Pancreas (tissue), 10 donors: ENCODE measurements at regions not wholly inside any gene's neighbourhood (a gene's known extent, or its start where the extent isn't known, plus 50 kb on each side); places are given as distances from the start of the nearest gene placed in this dataset.

ENCODE experiments used
- ATAC-seq, 4 donors: fragments of 200-7000 bp; cut with Tn5 transposase; one replicate each; pipeline versions ENCODE4 v1.8.0 to v1.9.1; 2020; ENCODE audit warnings: mild to moderate bottlenecking in 4 of 4, moderate library complexity in 4 of 4
- DNase-seq, 6 donors: peaks; one replicate each; pipeline ENCODE4 v3.0.0-alpha.2; 2020
- FAIRE-seq: peaks from 2 replicates; lab custom pipeline; 2012; peaks lifted over from hg19 to GRCh38; lab: Jason Lieb, UNC
- H3K27ac ChIP-seq, 4 donors: fragments of 200-600 bp; sonication (generic); 1 replicate in 3 of 4; 2 replicates in 1 of 4; pipeline versions ENCODE4 v1.5.0 to v1.8.0; 2020
- H3K27me3 ChIP-seq, 4 donors: fragments of 200-600 bp; one replicate each; pipeline ENCODE4 v1.8.0; 2021
- H3K36me3 ChIP-seq, 3 donors: fragments of 200-600 bp; sonication (generic) in 1 of 3; one replicate each; pipeline versions ENCODE4 v1.5.0 to v1.8.0; 2020 to 2021
- H3K4me1 ChIP-seq, 3 donors: fragments of 200-600 bp; one replicate each; pipeline ENCODE4 v1.8.0; 2021
- H3K4me3 ChIP-seq, 4 donors: fragments of 200-600 bp; sonication (generic) in 2 of 4; one replicate each; pipeline versions ENCODE4 v1.5.0 to v1.8.0; 2020 to 2021
- H3K9me3 ChIP-seq, 4 donors: fragments of 200-600 bp; one replicate each; pipeline ENCODE4 v1.8.0; 2021
- CTCF ChIP-seq, 4 donors: fragments of 200-600 bp; sonication (generic) in 3 of 4; IDR thresholded peaks; one replicate each; pipeline versions ENCODE4 v1.5.0 to v1.8.0; 2021; ENCODE audit warnings: antibody characterized with exemption in 4 of 4
- WGBS, 2 donors: extraction: QIAGEN DNeasy Blood & Tissue Kit; methylation state at CpG; one replicate each; pipeline ENCODE4 v1.1.7; 2013; 5-methylcytosine and 5-hydroxymethylcytosine counted together
- intact Hi-C, 3 donors: fragments of 100-400 bp; cut with DNase I; formaldehyde crosslinking; loops; one replicate each; pipeline versions ENCODE4 v1.11.1 to v1.14.2; 2022
- donor health status: healthy with polysubstance abuse.
- donor health status: DM: no; HTN: no; CAD: no; lungs with moderate emphysema.
- donor health status: DM: no; HTN: no; CAD: no.
- donor health status: control.
- donor health status: control.
- donor health status: Bipolar disorder and iron deficiency.
- donor health status: DM: yes; HTN: yes; CAD: no.
- donor health status: DM: no; HTN: no; CAD: no.
- donor health status: DM: no; HTN: no; CAD: no.
- donor health status: DM: yes; HTN: yes; CAD: no.

- ATAC-seq: no peak
- TF ChIP-seq CTCF (IDR thresholded peaks at IDR 0.05): no peak
Measured at GRCh38 chr12:88377973-88378372, 202.3 kb downstream of the KITLG start.

DNA sequence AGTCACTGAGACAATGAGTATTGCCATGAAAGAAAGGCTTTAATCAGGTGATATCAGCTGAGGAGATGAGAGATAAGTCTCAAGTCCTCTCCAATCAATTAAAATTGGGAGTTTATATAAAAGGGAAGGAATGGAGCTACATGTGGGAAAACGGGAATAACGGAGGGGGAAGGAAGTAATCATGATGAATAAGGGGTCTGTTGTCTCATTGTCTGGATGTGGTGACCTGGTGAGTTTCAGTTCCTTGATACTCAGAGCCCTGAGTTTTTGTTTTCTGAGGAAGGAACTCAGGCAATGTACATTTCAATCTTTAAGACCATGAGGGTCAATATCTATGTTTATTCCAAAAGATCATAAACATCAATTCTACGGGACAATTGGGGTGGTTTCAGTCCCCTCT is 198.8 kb downstream of the KITLG start:
- DNase-seq (no peak), FAIRE-seq (no peak), ATAC-seq (no peak)
- H3K9me3 ChIP-seq: no peaks in the 10 kb centered on the region
- no peaks in the 10 kb centered on the region for H3K4me1 ChIP-seq
- H3K27me3 ChIP-seq: no peaks in the 10 kb centered on the region
- no peak overlapping the region for H3K4me3 ChIP-seq
- no peak for TF ChIP-seq CTCF (IDR thresholded peaks at IDR 0.05)
- no peak overlapping the region for H3K27ac ChIP-seq
- intact Hi-C loops: no loop called here
- H3K36me3 ChIP-seq: no peaks in the 10 kb centered on the region
- WGBS, 2 donors: 82 to 88% methylated on average over 3 of the region's 3 CpGs

More at GRCh38 chr12:88377973-88378372, 202.3 kb downstream of the KITLG start:
- no peak for DNase-seq
- no peaks in the 10 kb centered on the region for H3K27me3 ChIP-seq
- no peak overlapping the region for H3K4me3 ChIP-seq
- no peaks in the 10 kb centered on the region for H3K36me3 ChIP-seq
- no peak for FAIRE-seq
- intact Hi-C loops: no loop called here
- H3K9me3 ChIP-seq: no peaks in the 10 kb centered on the region
- no peaks in the 10 kb centered on the region for H3K4me1 ChIP-seq
- H3K27ac ChIP-seq: no peak overlapping the region

- Histone ChIP-seq H3K4me1 (no peaks in the 10 kb centered on the region), H3K4me3 (no peak overlapping the region), H3K27ac (no peak overlapping the region), H3K9me3 (no peaks in the 10 kb centered on the region), H3K36me3 (no peaks in the 10 kb centered on the region), H3K27me3 (no peaks in the 10 kb centered on the region)
- FAIRE-seq (no peak), ATAC-seq (no peak), DNase-seq (no peak)
- no peak for TF ChIP-seq CTCF (IDR thresholded peaks at IDR 0.05)
- WGBS, 2 donors: 90 to 93% methylated on average over 1 of the region's 1 CpG
- intact Hi-C loops: no loop called here
Measured at GRCh38 chr12:88383405-88383804, 196.9 kb downstream of the KITLG start.

- Histone ChIP-seq H3K4me1 (no peaks in the 10 kb centered on the region), H3K4me3 (no peak overlapping the region), H3K27me3 (no peaks in the 10 kb centered on the region), H3K36me3 (no peaks in the 10 kb centered on the region), H3K9me3 (no peaks in the 10 kb centered on the region), H3K27ac (no peak overlapping the region)
- intact Hi-C loops: no loop called here
- no peak for DNase-seq
- no peak for FAIRE-seq
- TF ChIP-seq CTCF (IDR thresholded peaks at IDR 0.05): no peak
- 86 to 87% methylated on average over 4 of the region's 4 CpGs for WGBS, 2 donors
- ATAC-seq: no peak
Measured at GRCh38 chr12:88388566-88389540, 191.4 kb downstream of the KITLG start.

DNA sequence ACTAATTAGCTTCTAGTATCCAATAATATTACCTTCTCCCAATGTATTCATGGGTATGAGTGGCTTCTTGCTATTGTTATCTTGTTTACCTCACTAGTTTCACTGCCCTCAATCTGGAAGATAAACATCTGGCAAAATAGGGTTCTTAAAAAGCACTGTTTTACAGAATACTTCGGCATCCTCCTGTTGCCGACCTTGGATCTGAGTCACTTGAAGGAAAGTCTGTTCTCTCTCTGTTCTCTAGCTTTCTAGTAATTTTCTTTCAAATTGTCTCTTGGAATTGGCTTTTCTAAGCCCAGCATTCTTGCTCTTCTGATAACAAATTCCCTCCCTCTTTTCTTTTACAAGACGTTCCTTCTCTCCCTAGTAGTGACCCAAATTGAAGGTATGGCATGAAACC is 189.5 kb downstream of the KITLG start:
- Histone ChIP-seq H3K4me1 (no peaks in the 10 kb centered on the region), H3K36me3 (no peaks in the 10 kb centered on the region), H3K9me3 (no peaks in the 10 kb centered on the region), H3K4me3 (no peak overlapping the region), H3K27ac (no peak overlapping the region), H3K27me3 (no peaks in the 10 kb centered on the region)
- intact Hi-C loops: no loop called here
- DNase-seq: no peak
- no peak for ATAC-seq
- TF ChIP-seq CTCF (IDR thresholded peaks at IDR 0.05): no peak
- no peak for FAIRE-seq
- 42 to 47% methylated on average over 3 of the region's 3 CpGs for WGBS, 2 donors
